B cell (primary cell): ENCODE measurements at regions not wholly inside any gene's neighbourhood (a gene's known extent, or its start where the extent isn't known, plus 50 kb on each side); places are given as distances from the start of the nearest gene placed in this dataset.

Experiments
- ATAC-seq: fragments of 200-7000 bp; cut with Tn5 transposase; one replicate; pipeline ENCODE4 v1.10.0; 2021; ENCODE audit warnings: low read depth, mild to moderate bottlenecking, moderate number of reproducible peaks, moderate library complexity
- CTCF ChIA-PET: fragments of 350-600 bp; sonication (Branson Sonifier 250); formaldehyde crosslinking; loops from one replicate; lab custom pipeline; 2021; ENCODE audit warnings: antibody characterized with exemption, inconsistent platforms; lab: Charles Lee
- POLR2A ChIA-PET: fragments of 350-600 bp; sonication (Branson Sonifier 250); formaldehyde crosslinking; loops from one replicate; lab custom pipeline; 2021; ENCODE audit warnings: antibody characterized with exemption; lab: Charles Lee
- DNase-seq: peaks from one replicate; pipeline ENCODE4 v3.0.0; 2013
- H2AFZ ChIP-seq: 2 replicates; pipeline ENCODE4 v1.6.1; 2012; ENCODE audit warnings: mild to moderate bottlenecking, low read depth, low read length; ENCODE audit not compliant: insufficient read depth, poor library complexity, severe bottlenecking
- H3K27ac ChIP-seq, 2 donors: 1 replicate in 1 of 2; 2 replicates in 1 of 2; pipeline ENCODE4 v1.5.1; 2012 to 2013; ENCODE audit warnings: low read length in 2 of 2, mild to moderate bottlenecking in 2 of 2, moderate library complexity in 1 of 2
- H3K27me3 ChIP-seq, 4 experiments: fragments of 200-600 bp in 1 of 4; sonication (generic) in 1 of 4; replicated peaks in 1 of 4; 1 replicate in 2 of 4; 2 replicates in 2 of 4; pipeline versions ENCODE4 v1.6.1 to v1.7.0; 2013 to 2016; ENCODE audit warnings: low read length in 3 of 4, mild to moderate bottlenecking in 2 of 4, mixed read lengths in 1 of 4, moderate library complexity in 1 of 4; ENCODE audit not compliant: insufficient read depth in 4 of 4, control insufficient read depth in 3 of 4; ENCODE audit errors: control extremely low read depth in 1 of 4
- H3K36me3 ChIP-seq, 2 experiments: replicated peaks in 1 of 2; 1 replicate in 1 of 2; 2 replicates in 1 of 2; pipeline versions ENCODE4 v1.6.1 to v1.7.1; 2013; ENCODE audit warnings: low read length in 1 of 2; ENCODE audit not compliant: insufficient read depth in 2 of 2, control insufficient read depth in 1 of 2; ENCODE audit errors: control extremely low read depth in 1 of 2, extremely low read depth in 1 of 2
- H3K4me1 ChIP-seq, 2 donors: fragments of 200-600 bp in 1 of 2; sonication (generic) in 1 of 2; 1 replicate in 1 of 2; 2 replicates in 1 of 2; pipeline versions ENCODE4 v1.5.1 to v1.6.1; 2013 to 2017; ENCODE audit warnings: low read length in 2 of 2; ENCODE audit not compliant: control insufficient read depth in 2 of 2, insufficient read depth in 2 of 2
- H3K4me2 ChIP-seq: replicated peaks from 2 replicates; pipeline ENCODE3; 2012; ENCODE audit warnings: mild to moderate bottlenecking, low read depth, low read length; ENCODE audit not compliant: poor library complexity, severe bottlenecking
- H3K4me3 ChIP-seq, 5 experiments: fragments of 200-600 bp in 1 of 5; sonication (generic) in 1 of 5; 1 replicate in 3 of 5; 2 replicates in 2 of 5; pipeline versions ENCODE4 v1.5.1 to v1.7.0; 2011 to 2016; ENCODE audit warnings: low read length in 4 of 5, mild to moderate bottlenecking in 4 of 5, low read depth in 2 of 5, control low read depth in 1 of 5, moderate library complexity in 1 of 5; ENCODE audit not compliant: insufficient read depth in 1 of 5; ENCODE audit errors: control extremely low read depth in 1 of 5, extremely low read depth in 1 of 5
- H3K79me2 ChIP-seq: fragments of 200-600 bp; sonication (generic); one replicate; pipeline ENCODE4 v1.6.0; 2016; ENCODE audit warnings: low read length; ENCODE audit not compliant: control insufficient read depth, insufficient read depth
- H3K9ac ChIP-seq: fragments of 200-600 bp; sonication (generic); 2 replicates; pipeline ENCODE4 v1.6.1; 2017; ENCODE audit warnings: mild to moderate bottlenecking, low read length, moderate library complexity
- H3K9me3 ChIP-seq, 3 donors: one replicate each; pipeline versions ENCODE4 v1.6.1 to v1.7.1; 2013; ENCODE audit warnings: low read length in 2 of 3; ENCODE audit not compliant: control insufficient read depth in 2 of 3, insufficient read depth in 1 of 3; ENCODE audit errors: control extremely low read depth in 1 of 3
- H4K20me1 ChIP-seq: 2 replicates; pipeline ENCODE4 v1.6.0; 2012; ENCODE audit warnings: mild to moderate bottlenecking, low read length; ENCODE audit not compliant: insufficient read depth, control insufficient read depth, poor library complexity, severe bottlenecking
- H3K27ac Mint-ChIP-seq: one replicate; pipeline ENCODE4 v1.8.0; 2021; ENCODE audit warnings: mixed read lengths
- H3K27me3 Mint-ChIP-seq: one replicate; pipeline ENCODE4 v1.8.0; 2021; ENCODE audit warnings: mixed read lengths
- H3K4me1 Mint-ChIP-seq: one replicate; pipeline ENCODE4 v1.8.0; 2021; ENCODE audit warnings: mixed read lengths
- H3K4me3 Mint-ChIP-seq: one replicate; pipeline ENCODE4 v1.8.0; 2021; ENCODE audit warnings: mixed read lengths
- H3K9me3 Mint-ChIP-seq: one replicate; pipeline ENCODE4 v1.8.0; 2022; ENCODE audit warnings: mixed read lengths; ENCODE audit not compliant: insufficient read depth
- CTCF ChIP-seq: fragments of 200-600 bp; IDR thresholded peaks from one replicate; pipeline ENCODE4 v1.8.0; 2022; ENCODE audit warnings: antibody characterized with exemption, mild to moderate bottlenecking
- EZH2 ChIP-seq: IDR thresholded peaks from 2 replicates; pipeline ENCODE4 v1.6.1; 2012; ENCODE audit warnings: borderline replicate concordance, low read depth, mild to moderate bottlenecking, moderate library complexity, low read length; ENCODE audit not compliant: insufficient read depth, poor library complexity, severe bottlenecking
- WGBS: methylation state at CpG from one replicate; pipeline ENCODE4 v1.1.5; 2013; ENCODE audit warnings: missing lambda C conversion rate; ENCODE audit not compliant: insufficient coverage; 5-methylcytosine and 5-hydroxymethylcytosine counted together
- intact Hi-C: fragments of 100-400 bp; cut with micrococcal nuclease; formaldehyde crosslinking; loops from one replicate; pipeline ENCODE4 v1.10.0; 2022

- no peak for TF ChIP-seq EZH2
- TF ChIP-seq CTCF, result no peak
- POLR2A ChIA-PET, result no interaction called here
Observed at GRCh38 chr12:93192878-93193277, 184.8 kb upstream of the NUDT4 start.

GRCh38 chr12:93195511-93195910 is 182.2 kb upstream of the NUDT4 start:
- TF ChIP-seq EZH2 (no peak), CTCF (no peak)
- intact Hi-C loops, result no loop called here
- Histone ChIP-seq H3K4me3 (no peak overlapping the region), H3K36me3 (no peaks in the 10 kb centered on the region), H4K20me1 (no peaks in the 10 kb centered on the region), H2AFZ (no peak overlapping the region), H3K79me2 (no peaks in the 10 kb centered on the region), H3K4me2 (no peak overlapping the region), H3K27me3 (no peaks in the 10 kb centered on the region), H3K4me1 (no peaks in the 10 kb centered on the region), H3K9ac (no peak overlapping the region), H3K9me3 (peaks cover 3 to 11% (median 4%) of the 10 kb centered on the region in 3 donors), H3K27ac (no peak overlapping the region)
- H3K4me1 Mint-ChIP-seq, result no peaks in the 10 kb centered on the region
- no CpG with 5 or more reads among the region's 4 CpGs for WGBS
- ChIA-PET POLR2A (no interaction called here), CTCF (no interaction called here)
- ATAC-seq (no peak), DNase-seq (no peak)
- H3K27me3 Mint-ChIP-seq, result peaks cover 4% of the 10 kb centered on the region
- H3K4me3 Mint-ChIP-seq, result no peak overlapping the region
- H3K9me3 Mint-ChIP-seq, result no peaks in the 10 kb centered on the region
- no peak overlapping the region for H3K27ac Mint-ChIP-seq

More at GRCh38 chr12:93192878-93193277, 184.8 kb upstream of the NUDT4 start:
- H3K4me3 Mint-ChIP-seq, result no peak overlapping the region
- Histone ChIP-seq H3K9me3 (peaks cover 3 to 11% (median 4%) of the 10 kb centered on the region in 3 donors), H3K4me3 (no peak overlapping the region), H3K36me3 (no peaks in the 10 kb centered on the region), H3K79me2 (no peaks in the 10 kb centered on the region), H2AFZ (no peak overlapping the region), H3K27me3 (no peaks in the 10 kb centered on the region), H4K20me1 (no peaks in the 10 kb centered on the region), H3K9ac (no peak overlapping the region), H3K27ac (no peak overlapping the region), H3K4me2 (no peak overlapping the region), H3K4me1 (no peaks in the 10 kb centered on the region)
- no peak overlapping the region for H3K27ac Mint-ChIP-seq
- H3K27me3 Mint-ChIP-seq, result peaks cover 3% of the 10 kb centered on the region
- intact Hi-C loops, result no loop called here
- H3K9me3 Mint-ChIP-seq, result no peaks in the 10 kb centered on the region
- DNase-seq (no peak), ATAC-seq (no peak)
- CTCF ChIA-PET, result no interaction called here
- WGBS, result no CpG with 5 or more reads among the region's 1 CpG
- H3K4me1 Mint-ChIP-seq, result no peaks in the 10 kb centered on the region
